Liver (tissue), 7 donors: ENCODE measurements at regions not wholly inside any gene's neighbourhood (a gene's known extent, or its start where the extent isn't known, plus 50 kb on each side); places are given as distances from the start of the nearest gene placed in this dataset.

Experiments used
- DNase-seq: peaks from one replicate; pipeline ENCODE4 v3.0.0-alpha.2; 2017; ENCODE audit warnings: low spot score
- H3K27ac ChIP-seq, 2 donors: one replicate each; pipeline ENCODE4 v1.7.0; 2013; ENCODE audit warnings: inconsistent platforms in 2 of 2, low read length in 2 of 2, control low read depth in 1 of 2, low read depth in 1 of 2, mild to moderate bottlenecking in 1 of 2
- H3K27me3 ChIP-seq, 4 donors: one replicate each; pipeline versions ENCODE4 v1.6.1 to v1.7.0; 2013; ENCODE audit warnings: low read length in 3 of 4, inconsistent platforms in 1 of 4, mild to moderate bottlenecking in 1 of 4, moderate library complexity in 1 of 4; ENCODE audit not compliant: control insufficient read depth in 4 of 4, insufficient read depth in 4 of 4
- H3K36me3 ChIP-seq, 4 donors: one replicate each; pipeline versions ENCODE4 v1.6.1 to v1.7.0; 2013; ENCODE audit warnings: low read length in 3 of 4, mild to moderate bottlenecking in 3 of 4, low read depth in 1 of 4, moderate library complexity in 1 of 4; ENCODE audit not compliant: control insufficient read depth in 4 of 4, insufficient read depth in 3 of 4
- H3K4me1 ChIP-seq, 4 donors: one replicate each; pipeline versions ENCODE4 v1.6.1 to v1.7.0; 2013; ENCODE audit warnings: low read length in 3 of 4, mild to moderate bottlenecking in 3 of 4, moderate library complexity in 1 of 4; ENCODE audit not compliant: control insufficient read depth in 4 of 4, insufficient read depth in 4 of 4
- H3K4me3 ChIP-seq, 3 donors: one replicate each; pipeline versions ENCODE4 v1.6.1 to v1.7.0; 2013; ENCODE audit warnings: low read length in 3 of 3, control low read depth in 1 of 3, low read depth in 1 of 3, mild to moderate bottlenecking in 1 of 3
- H3K9ac ChIP-seq, 2 donors: one replicate each; pipeline ENCODE4 v1.7.0; 2013; ENCODE audit warnings: low read length in 2 of 2, mild to moderate bottlenecking in 2 of 2, moderate library complexity in 2 of 2, control low read depth in 1 of 2, low read depth in 1 of 2
- H3K9me3 ChIP-seq, 4 donors: one replicate each; pipeline versions ENCODE4 v1.6.1 to v1.7.0; 2013; ENCODE audit warnings: low read length in 3 of 4; ENCODE audit not compliant: control insufficient read depth in 4 of 4
- EGR1 ChIP-seq, 2 donors: IDR thresholded peaks; 2 replicates each; pipeline ENCODE4 v1.6.1; 2016 to 2018; ENCODE audit warnings: antibody characterized with exemption in 2 of 2, low read depth in 2 of 2
- FOXA2 ChIP-seq: IDR thresholded peaks from 2 replicates; pipeline ENCODE4 v1.6.1; 2016; ENCODE audit warnings: antibody characterized with exemption
- GABPA ChIP-seq, 2 donors: IDR thresholded peaks in 1 of 2; conservative IDR thresholded peaks in 1 of 2; 2 replicates each; pipeline ENCODE4 v1.6.1; 2016; ENCODE audit warnings: antibody characterized with exemption in 2 of 2, mild to moderate bottlenecking in 1 of 2, moderate library complexity in 1 of 2
- HNF4A ChIP-seq, 2 donors: conservative IDR thresholded peaks; 2 replicates each; pipeline ENCODE4 v1.6.1; 2016; ENCODE audit warnings: antibody characterized with exemption in 2 of 2, mild to moderate bottlenecking in 2 of 2
- HNF4G ChIP-seq: IDR thresholded peaks from 2 replicates; pipeline ENCODE4 v1.6.1; 2016; ENCODE audit warnings: antibody characterized with exemption
- MAX ChIP-seq: IDR thresholded peaks from 2 replicates; pipeline ENCODE4 v1.6.1; 2016; ENCODE audit warnings: antibody characterized with exemption
- NR2F2 ChIP-seq: IDR thresholded peaks from 2 replicates; pipeline ENCODE4 v1.6.1; 2016; ENCODE audit warnings: antibody characterized with exemption
- RAD21 ChIP-seq, 2 donors: IDR thresholded peaks; 2 replicates each; pipeline ENCODE4 v1.6.1; 2016; ENCODE audit warnings: antibody characterized with exemption in 2 of 2, mild to moderate bottlenecking in 2 of 2
- REST ChIP-seq: IDR thresholded peaks from 2 replicates; pipeline ENCODE4 v1.6.1; 2016; ENCODE audit warnings: antibody characterized with exemption, mild to moderate bottlenecking
- RXRA ChIP-seq, 2 donors: IDR thresholded peaks; 2 replicates each; pipeline ENCODE4 v1.6.1; 2017 to 2018; ENCODE audit warnings: antibody characterized with exemption in 2 of 2, mild to moderate bottlenecking in 1 of 2
- SP1 ChIP-seq: IDR thresholded peaks from 2 replicates; pipeline ENCODE4 v1.6.1; 2018; ENCODE audit warnings: antibody characterized with exemption, mild to moderate bottlenecking
- TAF1 ChIP-seq: conservative IDR thresholded peaks from 2 replicates; pipeline ENCODE4 v1.6.1; 2016; ENCODE audit warnings: antibody characterized with exemption, mild to moderate bottlenecking
- WGBS: extraction: QIAGEN DNeasy Blood & Tissue Kit; methylation state at CpG from one replicate; pipeline ENCODE4 v1.1.7; 2013; 5-methylcytosine and 5-hydroxymethylcytosine counted together
- TF ChIP-seq, protein P1 (sequence below): IDR thresholded peaks from 2 replicates; pipeline ENCODE4 v1.6.1; 2016; ENCODE audit warnings: antibody characterized with exemption
- donor health status: healthy.
- donor health status: healthy.
- donor health status: healthy.
- donor health status: healthy.

DNA sequence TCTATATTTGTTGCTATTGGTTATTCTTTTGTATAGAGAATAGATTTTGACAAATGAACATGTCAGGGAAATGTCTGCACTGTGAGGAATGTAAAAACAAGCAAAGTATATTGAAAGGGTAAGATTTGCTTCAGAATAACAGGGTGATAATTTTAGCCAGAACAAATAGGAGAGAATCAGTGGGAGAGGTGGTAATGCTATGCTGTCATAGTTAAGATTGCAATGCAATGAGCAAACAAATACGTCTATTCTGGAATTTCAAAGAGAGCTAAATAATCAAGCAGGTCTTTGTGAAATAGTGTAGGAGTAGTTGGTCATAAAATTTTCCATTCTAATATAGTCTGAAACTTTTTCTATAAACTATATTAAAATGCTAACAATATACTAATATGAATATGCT, 1478.4 kb downstream of the TECRL start:
- TF ChIP-seq TAF1 (no peak), HNF4G (no peak), SP1 (no peak), NR2F2 (no peak), RAD21 (IDR thresholded peaks at IDR 0.05) (no peak), EGR1 (IDR thresholded peaks at IDR 0.05; ENCODE audit: low read depth in 2 of 2) (no peak), RXRA (IDR thresholded peaks at IDR 0.05) (no peak)
- Histone ChIP-seq H3K9ac (no peak overlapping the region), H3K36me3 (no peaks in the 10 kb centered on the region), H3K27ac (no peak overlapping the region), H3K4me3 (no peak overlapping the region), H3K27me3 (no peaks in the 10 kb centered on the region), H3K4me1 (no peaks in the 10 kb centered on the region), H3K9me3 (no peaks in the 10 kb centered on the region)
- WGBS, result 63% methylated on average over 1 of the region's 1 CpG
- DNase-seq, result no peak

GRCh38 chr4:62928483-62928882, 1480.8 kb downstream of the TECRL start:
- Histone ChIP-seq H3K27ac (no peak overlapping the region), H3K27me3 (no peaks in the 10 kb centered on the region), H3K9me3 (no peaks in the 10 kb centered on the region)

More at GRCh38 chr4:62928483-62928882, 1480.8 kb downstream of the TECRL start:
- no peak for DNase-seq
- Histone ChIP-seq H3K9ac (no peak overlapping the region), H3K4me1 (no peaks in the 10 kb centered on the region), H3K36me3 (no peaks in the 10 kb centered on the region), H3K4me3 (no peak overlapping the region)
- TF ChIP-seq MAX (no peak), FOXA2 (no peak), REST (no peak), NR2F2 (no peak), SP1 (no peak), GABPA (IDR thresholded peaks at IDR 0.05 in 1 of 2, conservative IDR thresholded peaks at IDR 0.05 in 1 of 2) (no peak), HNF4A (conservative IDR thresholded peaks at IDR 0.05) (no peak), HNF4G (no peak)
- TF ChIP-seq, protein P1, sequence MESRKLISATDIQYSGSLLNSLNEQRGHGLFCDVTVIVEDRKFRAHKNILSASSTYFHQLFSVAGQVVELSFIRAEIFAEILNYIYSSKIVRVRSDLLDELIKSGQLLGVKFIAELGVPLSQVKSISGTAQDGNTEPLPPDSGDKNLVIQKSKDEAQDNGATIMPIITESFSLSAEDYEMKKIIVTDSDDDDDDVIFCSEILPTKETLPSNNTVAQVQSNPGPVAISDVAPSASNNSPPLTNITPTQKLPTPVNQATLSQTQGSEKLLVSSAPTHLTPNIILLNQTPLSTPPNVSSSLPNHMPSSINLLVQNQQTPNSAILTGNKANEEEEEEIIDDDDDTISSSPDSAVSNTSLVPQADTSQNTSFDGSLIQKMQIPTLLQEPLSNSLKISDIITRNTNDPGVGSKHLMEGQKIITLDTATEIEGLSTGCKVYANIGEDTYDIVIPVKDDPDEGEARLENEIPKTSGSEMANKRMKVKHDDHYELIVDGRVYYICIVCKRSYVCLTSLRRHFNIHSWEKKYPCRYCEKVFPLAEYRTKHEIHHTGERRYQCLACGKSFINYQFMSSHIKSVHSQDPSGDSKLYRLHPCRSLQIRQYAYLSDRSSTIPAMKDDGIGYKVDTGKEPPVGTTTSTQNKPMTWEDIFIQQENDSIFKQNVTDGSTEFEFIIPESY, result no peak
- 66% methylated on average over 3 of the region's 3 CpGs for WGBS
